ENCODE measurements at regions not wholly inside any gene's neighbourhood (a gene's known extent, or its start where the extent isn't known, plus 50 kb on each side); places are given as distances from the start of the nearest gene placed in this dataset.
"Not testable (repeated sequence)": the region's sequence is repeated elsewhere in the genome, so short reads cannot be mapped to it uniquely, and the experiment has no call there.

DNA sequence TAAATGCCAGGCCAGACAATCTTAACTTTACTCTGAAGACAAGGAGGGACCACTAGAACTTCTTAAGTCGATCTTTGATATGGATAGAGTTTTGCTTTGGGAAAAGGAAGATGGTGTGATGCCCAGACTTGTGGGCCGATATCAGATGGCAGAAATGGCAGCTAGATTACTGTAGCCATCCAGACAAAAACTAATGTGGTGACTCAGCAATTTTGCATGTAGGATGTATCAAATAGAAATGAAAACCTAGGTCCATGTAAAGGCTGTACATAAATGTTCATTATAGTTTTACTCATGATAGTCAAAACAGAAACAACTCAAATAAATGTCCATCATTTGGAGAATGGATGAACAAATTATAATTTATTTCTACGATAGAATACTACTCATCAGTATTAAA, 121.5 kb downstream of the APIP start:
- DNase-seq (ENCODE audit: low spot score), result no peak

DNA sequence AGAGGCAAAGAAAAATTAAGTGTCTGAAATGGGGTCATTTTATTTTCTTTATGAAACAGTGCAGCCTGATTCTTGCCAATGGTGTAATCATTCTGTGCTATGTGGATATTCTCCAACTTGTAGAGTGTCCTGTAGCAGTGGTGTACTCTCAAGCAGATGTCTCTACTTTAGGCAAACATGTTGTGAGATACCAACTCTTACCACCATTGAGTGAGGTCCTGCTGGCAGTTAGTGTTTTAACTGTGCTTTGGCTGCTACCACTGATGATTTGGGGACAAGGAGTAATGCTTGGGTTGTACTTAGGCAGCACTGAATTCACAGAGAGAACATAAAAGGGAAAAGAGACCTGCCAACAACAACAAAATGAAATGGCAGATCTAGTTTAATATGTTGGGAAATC, 122.5 kb downstream of the APIP start:
- no peak for DNase-seq (ENCODE audit: low spot score)

DNA sequence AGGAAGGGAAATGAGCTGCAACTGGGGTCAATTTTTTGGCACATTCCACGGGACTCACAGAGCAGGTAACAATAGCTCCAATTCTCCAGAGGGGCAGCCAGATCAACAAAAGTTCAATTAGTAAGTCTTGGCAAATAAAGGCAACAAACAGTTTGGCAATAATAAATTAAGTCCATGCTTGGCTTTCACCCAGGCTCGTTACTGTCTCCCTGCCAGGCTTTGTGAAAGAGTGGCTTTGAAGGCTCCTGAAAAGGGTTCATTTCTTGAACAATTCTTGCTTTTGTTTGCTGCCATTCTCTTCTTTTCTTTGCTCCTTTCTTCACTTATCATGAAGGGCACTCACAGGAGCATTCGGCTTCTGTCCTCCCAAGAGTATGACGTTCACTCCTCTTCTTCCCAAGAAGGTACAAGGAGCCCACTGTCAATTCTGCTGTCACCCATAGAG, 123.3 kb downstream of the APIP start:
- DNase-seq (ENCODE audit: low spot score), result no peak

DNA sequence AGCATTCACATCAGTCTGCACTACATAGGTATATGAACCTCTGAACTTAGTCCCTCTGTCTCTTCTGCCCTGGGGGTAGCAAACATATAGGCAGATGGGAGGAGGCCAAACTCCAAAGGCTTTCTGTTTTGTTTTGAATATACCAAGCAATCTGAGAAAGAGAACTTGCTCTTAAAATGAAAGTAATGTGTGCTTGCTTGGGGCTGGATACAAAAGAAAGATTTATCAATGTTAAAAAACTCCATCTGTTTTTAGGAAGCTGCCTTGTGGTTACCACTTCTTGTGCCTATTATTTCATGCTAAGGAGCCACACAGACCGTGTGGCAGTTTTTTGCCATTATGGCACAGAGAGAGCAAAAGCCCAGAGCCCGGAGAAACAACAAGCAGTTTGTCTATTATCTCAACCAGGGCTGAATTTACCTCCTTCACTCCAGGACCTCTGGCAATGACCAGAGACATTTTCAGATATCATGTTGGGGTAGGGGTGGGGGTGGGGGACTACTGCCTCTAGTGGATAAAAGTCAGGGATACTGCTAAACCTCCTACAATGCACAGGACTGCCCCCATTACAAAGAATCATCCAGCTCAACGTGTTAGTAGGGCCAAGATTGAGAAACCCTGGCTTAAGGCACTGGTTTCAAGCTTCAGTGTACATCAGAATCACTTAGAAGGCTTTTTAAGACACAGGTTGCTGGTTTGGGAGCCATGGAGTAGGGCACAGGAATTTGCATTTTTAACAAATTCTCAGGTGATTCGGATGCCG, 124.2 kb downstream of the APIP start:
- DNase-seq (ENCODE audit: low spot score), result no peak

DNA sequence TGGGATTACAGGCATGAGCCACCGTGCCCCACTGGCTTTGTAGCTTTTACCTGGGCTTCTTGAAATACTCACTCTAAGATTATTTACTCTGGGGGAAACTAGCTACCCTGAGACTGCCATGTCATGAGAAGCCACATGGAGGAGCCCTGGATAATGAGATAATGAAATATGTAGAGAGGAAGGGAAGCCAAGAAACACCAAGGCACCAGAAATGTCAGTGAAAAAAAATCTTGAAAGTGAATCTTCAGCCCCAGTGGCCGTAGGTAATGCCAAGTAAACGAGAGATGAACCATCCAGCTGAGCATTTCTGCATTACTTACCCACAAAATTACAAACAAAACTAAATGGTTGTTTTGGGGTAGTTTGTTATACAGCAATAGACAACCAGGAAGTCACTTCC, 125.6 kb downstream of the APIP start:
- no peak for DNase-seq (ENCODE audit: low spot score)

GRCh38 chr11:34789196-34789834, 126.9 kb downstream of the APIP start:
- DNase-seq (ENCODE audit: low spot score), result no peak

- DNase-seq (ENCODE audit: low spot score), result no peak
Measured at GRCh38 chr11:34788642-34789041, 127.5 kb downstream of the APIP start.

GRCh38 chr11:34787895-34788294, 128.3 kb downstream of the APIP start:
- DNase-seq (ENCODE audit: low spot score), result no peak

GRCh38 chr11:34787348-34787747, 128.8 kb downstream of the APIP start:
- DNase-seq (ENCODE audit: low spot score), result no peak

GRCh38 chr11:34784318-34784841, 131.8 kb downstream of the APIP start:
- no peak for DNase-seq (ENCODE audit: low spot score)

DNA sequence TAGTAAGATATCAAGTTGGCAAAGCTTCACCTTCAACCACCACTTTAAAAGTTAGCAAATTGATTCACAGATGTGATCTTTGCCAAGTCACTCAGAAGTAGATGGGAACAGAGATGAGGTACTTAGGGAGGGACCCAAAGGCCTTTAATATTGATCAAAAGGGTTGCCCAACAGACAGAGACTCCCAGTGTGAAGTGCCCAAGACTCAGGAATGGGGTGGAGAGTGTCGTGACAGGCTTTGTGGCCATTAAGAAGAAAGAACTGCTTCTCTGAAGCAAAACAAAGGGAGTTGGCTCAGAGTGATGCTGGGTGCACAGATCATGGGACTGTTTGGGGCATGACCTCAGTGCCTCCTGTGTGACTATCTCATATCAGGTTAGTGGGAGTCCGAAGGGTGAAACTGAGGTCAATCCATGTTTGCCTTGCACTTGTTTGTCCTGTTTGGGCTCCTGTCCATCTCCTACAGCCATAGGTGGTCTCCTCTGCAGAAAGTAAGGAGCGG, 132.3 kb downstream of the APIP start:
- DNase-seq (ENCODE audit: low spot score), result no peak

GRCh38 chr11:34781826-34782225, 134.4 kb downstream of the APIP start:
- DNase-seq (ENCODE audit: low spot score), result not testable (repeated sequence)

- no peak for DNase-seq (ENCODE audit: low spot score)
Measured at GRCh38 chr11:34775417-34775888, 140.7 kb downstream of the APIP start.

DNA sequence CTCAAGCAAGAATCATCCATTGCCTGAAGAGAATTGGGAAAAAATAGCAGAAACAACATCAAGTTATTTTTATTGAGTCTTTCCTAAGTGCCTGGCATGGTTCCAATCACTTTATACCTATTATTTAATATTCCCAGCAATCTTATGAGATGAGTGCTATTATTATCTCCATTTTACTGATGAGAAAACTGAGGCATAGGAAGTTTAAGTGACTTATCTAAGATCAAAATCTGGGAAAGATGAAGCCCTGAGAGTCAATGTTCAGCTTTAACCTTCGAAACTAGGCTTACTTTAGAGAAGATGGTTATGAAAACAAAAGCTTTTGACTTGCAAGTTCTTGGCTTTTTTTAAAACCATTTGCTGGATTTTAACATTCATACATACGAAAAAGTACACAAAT, 141.6 kb downstream of the APIP start:
- DNase-seq (ENCODE audit: low spot score), result no peak

GRCh38 chr11:34773826-34774225, 142.4 kb downstream of the APIP start:
- DNase-seq (ENCODE audit: low spot score), result no peak

- DNase-seq (ENCODE audit: low spot score), result no peak
Measured at GRCh38 chr11:34773211-34773610, 143.0 kb downstream of the APIP start.

DNA sequence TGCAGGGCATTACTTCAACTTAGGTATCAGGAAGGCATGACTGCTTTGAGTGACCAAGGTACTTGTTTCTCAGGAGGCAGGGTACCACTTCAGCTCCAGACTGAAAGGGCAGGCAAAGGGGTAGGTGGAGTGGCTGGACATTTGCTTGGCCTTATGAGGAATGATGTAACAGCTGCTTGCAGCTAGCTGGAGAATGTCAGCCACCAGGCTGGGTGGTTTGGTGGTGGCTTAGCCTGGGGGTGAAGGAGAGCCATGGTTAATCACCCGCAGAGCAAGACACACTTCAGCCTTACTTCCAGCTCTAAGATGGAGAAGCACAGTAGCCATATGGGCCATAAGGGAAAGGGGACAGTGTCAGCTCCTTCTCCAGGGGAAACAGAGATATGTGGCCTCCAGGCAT, 146.1 kb downstream of the APIP start:
- no peak for DNase-seq (ENCODE audit: low spot score)

DNA sequence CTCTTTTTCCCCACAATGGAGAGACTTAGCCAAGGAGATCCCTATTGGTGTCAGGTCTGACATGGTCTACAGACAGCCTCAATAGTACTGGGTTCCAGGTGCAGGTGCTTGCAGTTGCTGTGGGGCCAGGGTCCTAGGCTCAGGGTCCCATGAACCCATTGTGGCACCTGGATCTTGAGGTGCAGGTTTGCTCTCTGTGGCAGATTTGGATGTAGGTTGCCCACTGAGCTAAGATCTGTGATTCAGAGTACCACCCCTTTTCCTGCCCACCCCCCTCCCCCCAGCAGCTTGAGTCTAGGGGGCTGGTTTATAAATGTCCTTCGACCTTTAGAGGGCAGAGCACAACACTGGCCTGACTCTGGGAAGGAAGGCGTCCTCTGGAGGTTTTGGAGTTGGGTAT, 147.0 kb downstream of the APIP start:
- DNase-seq (ENCODE audit: low spot score), result no peak

DNA sequence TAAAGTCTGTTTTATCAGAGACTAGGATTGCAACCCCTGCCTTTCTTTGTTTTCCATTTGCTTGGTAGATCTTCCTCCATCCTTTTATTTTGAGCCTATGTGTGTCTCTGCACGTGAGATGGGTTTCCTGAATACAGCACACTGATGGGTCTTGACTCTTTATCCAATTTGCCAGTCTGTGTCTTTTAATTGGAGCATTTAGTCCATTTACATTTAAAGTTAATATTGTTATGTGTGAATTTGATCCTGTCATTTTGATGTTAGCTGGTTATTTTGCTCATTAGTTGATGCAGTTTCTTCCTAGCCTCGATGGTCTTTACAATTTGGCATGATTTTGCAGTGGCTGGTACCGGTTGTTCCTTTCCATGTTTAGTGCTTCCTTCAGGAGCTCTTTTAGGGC, 141.7 kb downstream of the EHF start:
- not testable (repeated sequence) for DNase-seq (ENCODE audit: low spot score)

DNA sequence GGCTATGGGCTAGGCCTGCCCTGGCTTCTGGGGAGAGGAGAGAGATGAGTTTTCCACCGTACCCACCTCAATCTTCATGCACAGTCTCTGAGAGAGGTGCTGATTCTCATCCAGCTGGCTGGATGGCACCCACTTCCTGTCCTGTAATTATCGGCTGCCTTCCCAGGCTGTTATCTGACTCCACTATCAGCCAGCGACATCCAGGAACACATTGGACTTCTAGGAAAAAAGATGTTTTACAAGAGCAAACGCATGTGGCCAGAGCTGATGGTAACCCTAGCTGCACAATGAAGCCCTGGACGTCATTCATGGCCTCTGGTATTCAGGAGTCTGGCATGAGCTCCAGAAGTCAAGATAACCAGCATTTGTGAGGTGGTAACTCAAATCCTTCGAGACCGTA, 137.4 kb downstream of the EHF start:
- no peak for DNase-seq (ENCODE audit: low spot score)

- no peak for DNase-seq (ENCODE audit: low spot score)
Measured at GRCh38 chr11:34757026-34757451, 136.1 kb downstream of the EHF start.

DNA sequence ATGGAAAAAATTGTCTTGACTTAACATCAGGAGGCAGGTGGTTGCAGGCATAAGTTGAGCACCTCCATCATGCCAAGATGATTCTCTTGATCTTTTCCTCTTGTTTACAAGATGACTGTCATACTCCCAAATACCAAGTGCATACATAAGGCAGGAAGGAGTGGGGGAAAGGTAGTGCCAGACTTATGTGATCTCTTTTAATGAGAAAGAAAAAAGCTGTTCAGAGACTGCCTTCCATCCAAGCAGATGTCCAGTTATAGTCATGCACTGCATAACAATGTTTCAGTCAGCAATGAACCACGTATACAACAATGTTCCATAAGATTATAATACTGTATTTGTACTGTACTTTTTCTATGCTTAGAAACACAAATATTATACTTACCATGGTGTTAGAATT, 135.7 kb downstream of the EHF start:
- DNase-seq (ENCODE audit: low spot score), result no peak

DNA sequence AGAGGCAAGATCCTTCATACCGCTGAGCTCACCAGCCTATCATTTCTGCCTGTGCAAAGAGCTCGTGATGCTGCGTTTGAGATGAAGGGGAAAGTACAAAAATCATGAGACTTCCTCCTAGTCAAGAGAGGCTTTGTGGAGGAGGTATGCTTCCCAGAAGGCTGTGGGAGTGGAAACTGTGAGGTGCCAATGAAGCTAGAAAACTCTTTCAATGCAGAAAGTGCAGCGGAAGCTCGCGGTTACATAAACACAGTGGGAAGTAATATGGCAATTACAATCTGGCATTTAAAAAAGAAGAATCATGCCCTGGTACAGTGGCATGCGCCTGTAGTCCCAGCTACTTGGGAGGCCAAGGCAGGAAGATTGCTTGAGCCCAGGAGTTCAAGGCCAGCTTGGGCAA, 134.8 kb downstream of the EHF start:
- DNase-seq (ENCODE audit: low spot score), result no peak
